Right ventricle myocardium inferior (tissue), 1 donor: ENCODE measurements at regions not wholly inside any gene's neighbourhood (a gene's known extent, or its start where the extent isn't known, plus 50 kb on each side); places are given as distances from the start of the nearest gene placed in this dataset.
A peak's percentile ranks its signal among the peaks of the same experiment; 100 is the strongest.
"Not testable (repeated sequence)": the region's sequence is repeated elsewhere in the genome, so short reads cannot be mapped to it uniquely, and the experiment has no call there.

Source experiments
- ATAC-seq: fragments of 200-7000 bp; cut with Tn5 transposase; one replicate; pipeline ENCODE4 v1.9.1; 2020; ENCODE audit warnings: mild to moderate bottlenecking, moderate library complexity
- DNase-seq: peaks from one replicate; pipeline ENCODE4 v3.0.0; 2021; ENCODE audit errors: missing footprints
- intact Hi-C: fragments of 100-400 bp; cut with DNase I; formaldehyde crosslinking; loops from one replicate; pipeline ENCODE4 v1.11.0; 2022
- donor health status: DM: no; HTN: yes; CAD: no; lungs with severe emphysema.

DNA sequence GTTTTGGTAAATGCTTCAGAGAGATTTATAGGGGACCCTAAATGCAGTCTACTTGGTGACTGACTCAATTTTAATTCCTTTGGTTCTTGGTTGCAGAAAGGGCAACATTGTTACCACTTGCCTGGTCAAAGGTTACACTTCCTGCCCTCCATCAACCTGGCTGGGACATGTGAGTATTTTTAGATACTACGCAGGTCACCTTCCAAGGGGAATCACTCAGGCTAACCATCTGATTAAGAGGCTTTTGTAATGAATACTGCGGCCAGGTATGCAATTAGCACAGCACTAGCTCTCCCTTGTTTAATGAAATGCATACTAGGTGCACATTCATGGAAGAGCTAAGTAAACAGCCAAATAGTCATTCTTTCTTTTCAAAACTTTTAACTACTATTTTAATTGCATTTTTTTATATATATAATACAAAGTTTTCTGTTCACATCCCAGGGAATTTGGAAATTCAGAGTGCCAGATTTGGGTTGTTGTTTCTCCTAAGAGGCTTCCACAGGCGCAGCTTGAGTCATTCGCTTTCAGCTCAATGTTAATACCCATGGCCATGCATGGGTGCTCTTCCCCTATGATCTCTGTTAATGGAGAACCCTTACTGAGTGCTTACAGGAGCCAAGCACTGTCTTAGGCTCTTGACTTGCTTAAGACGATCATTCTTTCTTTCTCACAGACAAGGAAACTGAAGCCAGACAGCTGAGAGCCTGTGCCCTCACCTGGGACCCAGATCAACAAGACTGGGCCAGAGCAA is 152.2 kb downstream of the MTX2 start:
- ATAC-seq, result no peak
- intact Hi-C loops, result no loop called here
- no peak for DNase-seq

DNA sequence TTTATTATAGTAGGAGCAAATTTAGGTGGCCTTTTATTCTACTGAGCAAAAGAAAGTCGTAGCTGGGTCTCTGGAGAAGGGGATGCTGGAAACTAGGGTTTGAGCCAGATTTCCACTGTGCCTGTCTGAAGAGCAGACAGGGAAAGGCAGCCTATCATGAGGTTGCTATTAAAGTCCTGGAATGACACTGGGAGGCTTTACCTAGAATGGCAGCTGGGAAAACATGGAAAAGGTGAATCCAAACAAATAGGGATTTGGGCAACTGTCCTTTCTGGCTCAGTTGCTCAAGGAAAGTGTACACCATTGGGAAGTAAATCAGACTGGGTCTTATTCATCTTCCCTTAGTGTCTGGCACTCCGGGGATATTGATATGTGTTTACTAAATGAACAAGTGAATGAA is 154.6 kb downstream of the MTX2 start:
- intact Hi-C loops, result no loop called here
- ATAC-seq, result no peak
- no peak for DNase-seq

DNA sequence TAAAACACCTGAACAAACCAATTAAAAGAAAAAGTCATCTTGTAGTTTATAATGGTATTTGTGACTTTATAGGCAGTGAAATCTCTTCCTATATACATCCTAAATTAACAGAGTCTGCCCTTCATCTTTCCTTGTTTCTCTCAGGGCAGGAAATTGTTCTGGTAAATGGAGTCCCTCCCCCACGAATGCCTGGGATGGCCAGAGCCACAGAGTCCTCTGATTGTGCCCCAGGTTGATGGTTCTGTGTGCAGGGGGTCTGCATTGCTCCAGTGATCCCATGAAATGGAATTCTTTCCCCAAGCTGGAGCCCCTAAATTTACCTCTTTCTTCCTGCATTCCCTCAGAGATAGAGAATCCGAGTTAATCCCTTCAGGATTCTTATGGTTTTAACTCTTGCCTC is 155.5 kb downstream of the MTX2 start:
- intact Hi-C loops, result no loop called here
- ATAC-seq (no peak), DNase-seq (no peak)

DNA sequence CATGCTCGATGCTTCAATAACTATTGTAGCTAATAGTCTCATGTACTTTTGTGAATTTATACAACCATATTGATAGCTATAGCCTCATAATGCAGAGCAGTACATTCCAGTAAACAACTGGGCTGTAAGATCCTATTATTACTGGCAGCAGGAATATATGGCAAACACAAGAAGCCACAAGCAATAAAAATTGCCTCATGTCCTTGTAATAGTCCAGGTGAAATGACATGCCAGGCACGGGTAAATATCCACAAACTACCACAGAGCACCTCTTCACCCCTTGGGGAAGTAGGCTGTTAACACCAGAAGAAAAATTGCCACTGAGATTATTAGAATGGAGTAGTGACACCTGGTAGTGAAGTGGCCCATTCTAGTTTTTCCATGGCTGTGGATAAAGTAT is 158.3 kb downstream of the MTX2 start:
- intact Hi-C loops, result no loop called here
- ATAC-seq (no peak), DNase-seq (no peak)

DNA sequence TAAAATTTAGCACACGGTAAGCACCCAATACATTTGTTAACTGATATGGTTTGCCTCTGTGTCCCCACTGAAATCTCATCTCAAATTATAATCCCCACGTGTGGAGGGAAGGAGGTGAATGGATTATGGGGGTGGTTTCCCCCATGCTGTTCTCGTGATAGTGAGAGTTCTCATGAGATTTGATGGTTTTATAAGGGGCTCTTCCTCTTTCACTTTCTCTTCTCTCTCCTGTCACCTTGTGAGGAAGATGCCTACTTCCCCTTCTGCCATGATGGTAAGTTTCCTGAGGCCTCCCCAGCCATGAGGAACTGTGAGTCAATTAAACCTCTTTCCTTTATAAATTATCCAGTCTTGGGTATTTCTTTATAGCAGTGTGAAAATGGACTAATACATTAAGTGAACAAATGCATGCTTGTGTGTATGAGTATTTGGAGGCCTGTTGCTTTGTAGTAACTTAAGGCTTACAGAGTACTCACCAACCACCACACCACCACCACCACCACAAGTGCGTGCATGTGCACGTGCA is 159.8 kb downstream of the MTX2 start:
- DNase-seq, ATAC-seq, intact Hi-C loops: not testable (repeated sequence)

DNA sequence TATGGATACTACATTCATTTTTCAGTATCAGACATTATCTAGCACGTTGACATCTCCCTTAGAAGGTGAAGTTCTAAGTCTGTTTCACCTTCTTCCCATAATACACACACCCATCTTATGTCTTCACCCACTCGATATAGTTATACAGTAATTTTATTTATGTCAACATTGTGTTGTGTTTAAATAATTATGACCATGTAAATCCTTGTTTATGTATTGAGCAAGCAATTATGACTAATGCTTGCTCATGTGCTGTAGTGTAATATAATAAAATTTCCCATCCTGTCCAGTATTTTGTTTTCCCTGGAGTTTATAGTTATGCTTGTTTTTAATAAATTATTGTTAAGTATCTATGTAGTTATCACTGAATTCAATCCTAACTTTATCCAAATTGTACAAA is 163.2 kb downstream of the MTX2 start:
- intact Hi-C loops, result no loop called here
- DNase-seq, result no peak
- no peak for ATAC-seq

DNA sequence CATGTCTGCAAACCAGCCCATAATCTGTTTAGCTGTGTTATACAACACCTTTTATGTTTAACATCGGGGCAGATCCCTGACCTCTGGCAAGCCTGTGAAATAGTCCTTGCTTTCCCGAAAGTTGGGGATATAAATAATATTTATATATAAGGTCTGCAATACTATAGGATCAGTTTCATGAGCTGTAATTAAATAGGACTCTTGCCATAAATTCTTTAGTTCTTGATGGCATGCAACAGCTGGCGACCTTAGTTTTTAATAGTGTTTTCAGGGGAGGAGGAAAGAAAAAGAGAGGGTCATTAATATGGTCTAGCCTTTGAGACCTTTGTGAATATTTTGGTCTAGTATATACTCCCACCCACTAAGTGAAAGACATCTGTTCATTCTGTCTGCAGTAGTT is 166.5 kb downstream of the MTX2 start:
- DNase-seq (no peak), ATAC-seq (no peak)
- intact Hi-C loops, result no loop called here

DNA sequence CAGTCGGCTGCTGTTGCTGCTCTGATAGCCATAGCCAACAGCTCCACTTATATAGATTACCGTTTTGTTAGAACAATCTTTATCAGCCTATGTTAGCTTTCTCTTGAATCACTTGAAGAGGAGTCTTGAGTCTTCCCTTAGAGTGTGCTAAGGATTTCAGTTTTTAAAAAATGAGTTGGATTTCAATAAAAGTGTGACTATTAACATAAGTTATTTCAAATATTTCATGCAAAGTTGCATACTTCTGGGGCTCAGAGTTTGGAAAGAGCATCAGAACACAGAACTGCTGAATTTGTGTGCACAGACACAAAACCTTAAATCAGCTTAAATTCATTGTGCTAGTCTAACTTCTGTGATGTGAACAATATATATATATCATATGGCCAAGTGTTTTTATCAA is 174.7 kb downstream of the MTX2 start:
- DNase-seq, result no peak
- intact Hi-C loops, result no loop called here
- ATAC-seq, result no peak

DNA sequence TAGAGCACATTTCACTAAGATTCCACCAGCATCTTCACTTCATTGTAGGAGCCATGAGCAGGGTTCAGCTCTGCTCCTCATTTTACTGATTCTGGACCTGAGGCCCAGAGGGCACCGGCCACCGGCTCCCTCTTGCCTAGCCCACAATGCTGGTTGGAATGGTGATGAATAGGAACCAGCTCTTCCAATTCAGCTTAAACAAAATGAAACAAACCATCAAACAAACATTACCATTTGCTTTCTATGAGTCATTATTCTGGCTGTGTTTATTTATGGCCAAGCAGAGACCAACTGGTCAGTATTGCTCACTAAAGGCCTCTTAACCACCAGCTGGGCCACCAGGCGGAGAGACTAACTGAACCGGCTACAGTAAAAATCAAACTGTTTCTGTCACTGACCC is 176.7 kb downstream of the MTX2 start:
- DNase-seq, result no peak
- no peak for ATAC-seq

DNA sequence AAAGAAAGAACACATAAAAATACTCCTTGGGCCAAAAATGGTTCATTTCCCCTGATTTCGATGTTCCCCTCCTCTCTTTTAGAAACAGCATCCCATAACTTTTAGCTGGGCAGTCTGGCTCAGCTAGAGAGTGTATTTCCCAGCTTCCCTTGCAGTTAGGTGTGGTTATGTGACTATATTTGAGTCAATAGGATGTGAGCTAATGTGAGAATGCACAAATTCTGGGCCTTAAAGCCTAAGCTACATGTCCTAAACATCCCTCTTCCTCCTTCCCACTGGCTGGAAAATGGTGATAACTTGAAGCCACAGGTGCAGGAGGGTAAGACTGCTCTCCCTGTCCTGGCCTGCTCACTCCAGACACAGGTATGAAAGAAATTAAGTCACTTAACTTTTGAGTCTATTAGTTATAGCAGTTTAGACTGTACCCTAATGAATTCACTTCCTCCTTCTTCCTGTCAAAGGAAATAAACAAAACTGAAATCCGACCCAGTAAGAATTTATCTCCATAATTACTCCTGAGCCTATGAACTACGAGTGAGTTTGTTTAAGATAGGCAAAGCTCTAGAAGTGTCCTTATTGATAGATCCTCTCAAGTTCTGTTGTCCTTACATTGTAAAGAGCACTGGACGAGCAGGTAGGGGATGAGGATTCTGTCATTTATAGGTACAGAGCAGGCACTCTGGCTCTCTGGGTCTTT is 177.6 kb downstream of the MTX2 start:
- intact Hi-C loops, result no loop called here
- no peak for DNase-seq
- no peak for ATAC-seq

More for the DNA sequence above, 176.7 kb downstream of the MTX2 start:
- intact Hi-C loops, result no loop called here

DNA sequence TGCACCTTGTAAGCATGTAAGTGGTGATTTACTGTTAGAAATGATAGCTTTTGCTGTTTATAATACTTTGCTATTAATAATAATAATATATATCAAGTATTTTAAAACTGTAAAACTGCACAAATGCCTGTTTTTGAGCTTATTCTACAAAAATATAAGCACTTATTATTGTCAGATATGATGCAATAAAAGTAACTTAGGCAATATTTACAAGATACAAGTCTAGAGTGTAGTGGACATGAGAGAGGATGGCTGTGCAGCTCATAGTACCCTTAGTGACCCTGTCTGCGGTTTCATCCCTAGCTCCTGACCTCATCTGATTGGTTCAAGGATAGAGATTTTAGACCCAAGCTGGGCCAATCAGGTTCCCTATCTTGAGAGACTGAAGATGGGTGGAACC is 178.4 kb downstream of the MTX2 start:
- intact Hi-C loops, result no loop called here
- ATAC-seq, result no peak
- DNase-seq, result no peak

DNA sequence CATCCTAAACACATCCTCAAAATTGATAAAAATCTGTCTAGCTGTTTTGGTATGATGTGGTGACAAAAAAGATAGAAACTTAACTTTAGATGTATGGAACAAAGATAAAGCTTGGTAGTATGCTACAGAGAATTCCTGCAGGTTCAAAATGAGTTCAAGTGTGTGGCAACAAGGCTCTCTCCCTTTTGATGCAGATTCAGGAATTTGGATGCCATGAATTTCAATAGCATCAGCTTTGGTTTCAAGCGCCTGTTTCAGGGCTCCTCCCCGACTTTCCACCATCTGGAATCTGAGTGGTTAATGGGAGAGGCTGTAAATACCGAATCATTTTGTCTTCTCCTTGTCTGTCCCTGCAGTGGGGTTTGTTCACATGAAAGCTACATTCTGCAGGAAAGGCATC is 180.6 kb downstream of the MTX2 start:
- intact Hi-C loops, result loop anchor here (10.0 kb wide), 1 partner anchor 175 kb away; no protein-coding TSS in a partner anchor
- ATAC-seq (no peak), DNase-seq (no peak)

DNA sequence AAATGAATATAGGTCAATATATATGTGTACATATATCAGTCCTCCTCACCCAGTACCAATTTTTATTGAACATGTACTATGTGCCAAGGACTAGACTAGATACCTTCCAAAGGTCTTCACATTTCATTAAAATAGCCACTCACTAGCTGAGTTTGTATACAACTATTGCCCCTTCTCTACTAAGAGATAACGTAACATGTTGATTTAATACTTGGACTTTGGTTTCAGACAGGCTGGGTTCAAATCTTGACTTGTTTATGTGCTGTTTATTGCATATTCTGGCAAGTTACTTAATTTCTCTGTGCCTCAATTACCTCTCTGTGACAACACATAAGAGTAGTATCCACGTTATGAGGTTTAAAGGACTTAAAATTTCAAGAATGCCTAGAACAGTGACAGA is 184.5 kb downstream of the MTX2 start:
- DNase-seq, result no peak
- no peak for ATAC-seq
- intact Hi-C loops, result loop anchor here (10.0 kb wide), 1 partner anchor 179 kb away; no protein-coding TSS in a partner anchor

DNA sequence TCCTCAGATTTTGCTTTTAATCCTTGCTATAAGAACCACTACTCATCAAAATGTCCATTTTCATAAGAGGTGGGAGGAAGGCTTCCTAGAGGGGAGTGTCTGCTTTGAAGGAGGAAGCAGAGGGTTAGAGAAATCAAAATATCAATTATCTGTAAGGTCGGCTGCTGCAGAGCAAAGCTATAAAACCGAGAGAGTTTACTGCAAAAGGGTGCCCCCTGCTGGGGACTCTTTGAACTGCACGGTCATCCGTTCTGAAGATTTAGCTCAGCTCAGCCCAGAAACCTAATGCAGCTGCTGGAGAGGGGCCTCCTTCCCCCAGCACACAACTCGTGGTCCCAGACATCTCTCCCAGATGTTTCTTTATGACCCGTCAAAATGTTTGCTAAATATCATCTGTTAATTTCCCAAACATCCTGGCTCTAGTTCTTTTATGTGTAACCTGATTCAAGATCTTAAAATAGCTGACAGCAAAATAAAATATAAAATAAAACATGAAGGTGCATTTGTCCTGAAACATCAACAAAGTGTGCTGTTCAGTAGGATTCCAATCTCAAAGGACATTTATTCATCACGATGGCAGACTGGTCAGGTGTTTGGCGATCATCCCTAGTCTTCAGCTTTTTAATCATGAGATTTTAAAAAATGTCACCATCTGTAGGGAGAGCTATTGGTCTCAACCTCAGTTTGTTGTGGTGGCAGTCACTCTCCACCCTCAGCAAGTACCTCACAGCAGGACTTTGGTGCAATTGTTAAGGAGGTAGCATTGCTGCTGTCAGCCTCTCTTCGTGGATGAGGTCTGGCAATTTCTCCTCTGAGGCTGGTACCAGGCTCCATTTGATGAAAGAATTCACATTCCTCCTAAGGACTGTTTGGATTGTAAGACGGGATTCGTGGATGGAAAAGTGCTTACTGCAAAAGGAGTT is 185.9 kb downstream of the MTX2 start:
- intact Hi-C loops, result loop anchor here (1.0 to 10.0 kb wide), 4 partner anchors 97 to 315 kb away; no protein-coding TSS in a partner anchor
- DNase-seq (peak; percentile 69), ATAC-seq (peak; percentile 47)

DNA sequence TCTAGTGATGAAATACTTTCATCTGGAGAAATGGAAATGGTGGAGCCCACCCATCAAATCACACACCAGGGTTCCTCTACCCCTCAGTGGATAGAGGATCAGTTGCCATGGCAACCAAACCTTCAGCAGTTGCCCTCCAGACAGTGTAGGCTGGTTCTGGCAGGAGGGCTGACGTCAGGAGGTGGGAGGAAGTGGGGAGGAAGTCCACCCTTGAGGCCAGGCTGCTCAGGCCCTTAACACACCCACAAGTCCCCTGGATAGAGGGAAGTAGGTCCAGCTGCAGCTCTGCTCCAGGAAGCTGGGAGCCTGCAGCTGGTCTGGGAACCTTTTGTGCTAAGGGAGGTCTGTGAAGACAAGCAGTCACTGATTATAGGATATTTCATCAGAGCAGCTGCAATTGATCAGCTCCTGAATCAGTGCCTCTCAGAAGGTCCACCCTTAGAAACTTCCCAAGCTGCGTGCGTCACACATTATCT is 186.6 kb downstream of the MTX2 start:
- intact Hi-C loops, result loop anchor here (1.0 to 10.0 kb wide), 4 partner anchors 96 to 316 kb away; no protein-coding TSS in a partner anchor
- DNase-seq (peak; percentile 83), ATAC-seq (peak; percentile 97)

DNA sequence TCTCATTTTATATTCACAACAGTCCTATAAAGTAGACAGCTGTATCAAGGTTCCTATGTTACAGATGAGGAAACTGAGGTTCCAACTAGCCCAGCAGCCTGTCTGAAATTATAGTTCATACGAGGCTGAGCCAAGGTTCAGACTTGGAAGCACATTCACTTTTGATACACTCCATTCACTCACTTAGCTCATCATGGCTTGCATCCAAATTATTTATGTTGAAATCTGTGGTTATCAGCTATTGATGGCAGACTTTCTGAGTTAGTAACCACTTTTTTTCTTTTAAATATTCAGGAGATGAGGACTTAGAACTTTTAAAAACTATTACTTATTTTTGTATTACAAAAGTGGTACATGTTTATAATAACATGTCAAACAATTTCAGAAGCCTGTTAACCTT is 188.2 kb downstream of the MTX2 start:
- DNase-seq (no peak), ATAC-seq (no peak)
- intact Hi-C loops, result loop anchor here (5.0 to 10.0 kb wide), 3 partner anchors 95 to 183 kb away; no protein-coding TSS in a partner anchor

DNA sequence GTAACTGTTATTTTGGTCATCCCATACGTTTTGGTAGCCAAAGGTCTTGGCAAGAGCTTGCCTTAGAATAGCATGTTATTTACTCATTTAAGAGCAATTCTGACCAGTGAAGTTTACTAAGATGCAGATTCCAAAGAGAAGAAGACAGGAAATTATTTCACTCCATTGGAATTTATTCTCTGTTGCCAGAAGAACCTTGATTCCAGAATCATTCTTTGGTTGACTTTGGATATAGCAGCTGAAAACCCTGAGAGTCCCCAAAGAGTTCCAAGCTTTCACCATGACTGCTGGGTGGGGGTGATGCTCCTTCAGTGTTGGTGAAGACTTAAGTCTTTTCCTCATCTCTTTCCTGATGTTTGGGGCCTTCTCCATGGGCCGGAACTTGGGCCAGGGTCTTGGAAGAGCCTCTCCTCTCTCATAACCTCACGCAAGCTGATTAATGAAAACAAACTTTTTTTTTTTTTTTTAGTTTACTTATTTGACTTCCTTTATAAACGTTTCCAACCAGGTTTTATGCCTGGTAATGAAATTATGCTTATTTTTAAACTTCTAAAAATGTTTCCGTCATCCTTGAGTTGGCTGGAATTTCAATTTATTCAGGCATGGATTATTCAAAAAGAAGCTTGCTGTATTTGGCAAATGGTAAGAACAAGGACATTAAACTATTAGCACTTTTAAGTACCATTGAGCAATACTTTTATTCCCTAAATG is 192.0 kb downstream of the MTX2 start:
- intact Hi-C loops, result no loop called here
- DNase-seq (no peak), ATAC-seq (peak; percentile 20)
